ENCODE measurements at regions not wholly inside any gene's neighbourhood (a gene's known extent, or its start where the extent isn't known, plus 50 kb on each side); places are given as distances from the start of the nearest gene placed in this dataset.

GRCh38 chr7:31263338-31263737 lies 77.2 kb downstream of the NEUROD6 start:
- Histone ChIP-seq H3K27me3 (ENCODE audit: control insufficient read depth, low read length) (peaks cover 7% of the 10 kb centered on the region), H3K4me3 (ENCODE audit: low read length) (no peak overlapping the region), H3K9me3 (ENCODE audit: control insufficient read depth, insufficient read depth, low read length) (no peaks in the 10 kb centered on the region), H3K9me2 (replicated peaks; ENCODE audit: control insufficient read depth, low read length) (no peaks in the 10 kb centered on the region), H3K4me1 (ENCODE audit: control insufficient read depth, low read length) (no peaks in the 10 kb centered on the region), H3K79me2 (ENCODE audit: control insufficient read depth, low read length) (no peaks in the 10 kb centered on the region), H3K36me3 (ENCODE audit: control insufficient read depth, low read length) (no peaks in the 10 kb centered on the region), H3F3A (ENCODE audit: control insufficient read depth, insufficient read depth) (no peaks in the 10 kb centered on the region), H4K20me1 (ENCODE audit: control insufficient read depth, insufficient read depth, low read depth, low read length) (no peaks in the 10 kb centered on the region), H3K27ac (ENCODE audit: low read depth, low read length) (no peak overlapping the region), H3K4me2 (ENCODE audit: low read length) (no peak overlapping the region)
- TF ChIP-seq EZH2phosphoT487 (IDR thresholded peaks at IDR 0.05; ENCODE audit: borderline replicate concordance, low read length): no peak
- TF ChIP-seq CTCF (IDR thresholded peaks at IDR 0.05; ENCODE audit: low read depth, low read length, poor library complexity, severe bottlenecking): no peak

- no peaks in the 10 kb centered on the region for H3K9me3 ChIP-seq (ENCODE audit: control insufficient read depth, insufficient read depth, low read length)
- no peak overlapping the region for H3K27ac ChIP-seq (ENCODE audit: low read depth, low read length)
- H3K27me3 ChIP-seq (ENCODE audit: control insufficient read depth, low read length): peaks cover 3% of the 10 kb centered on the region
- H4K20me1 ChIP-seq (ENCODE audit: control insufficient read depth, insufficient read depth, low read depth, low read length): no peaks in the 10 kb centered on the region
- H3F3A ChIP-seq (ENCODE audit: control insufficient read depth, insufficient read depth): no peaks in the 10 kb centered on the region
- no peak overlapping the region for H3K4me2 ChIP-seq (ENCODE audit: low read length)
- no peaks in the 10 kb centered on the region for H3K4me1 ChIP-seq (ENCODE audit: control insufficient read depth, low read length)
- TF ChIP-seq CTCF (IDR thresholded peaks at IDR 0.05; ENCODE audit: low read depth, low read length, poor library complexity, severe bottlenecking) (no peak), EZH2phosphoT487 (IDR thresholded peaks at IDR 0.05; ENCODE audit: borderline replicate concordance, low read length) (no peak)
- no peak overlapping the region for H3K4me3 ChIP-seq (ENCODE audit: low read length)
- no peaks in the 10 kb centered on the region for H3K9me2 ChIP-seq (replicated peaks; ENCODE audit: control insufficient read depth, low read length)
- H3K36me3 ChIP-seq (ENCODE audit: control insufficient read depth, low read length): no peaks in the 10 kb centered on the region
- no peaks in the 10 kb centered on the region for H3K79me2 ChIP-seq (ENCODE audit: control insufficient read depth, low read length)
These were observed 79.2 kb downstream of the NEUROD6 start for GRCh38 chr7:31261341-31261740.

- H3K27ac ChIP-seq (ENCODE audit: low read depth, low read length): no peak overlapping the region
- no peaks in the 10 kb centered on the region for H3K9me3 ChIP-seq (ENCODE audit: control insufficient read depth, insufficient read depth, low read length)
- H3K9me2 ChIP-seq (replicated peaks; ENCODE audit: control insufficient read depth, low read length): no peaks in the 10 kb centered on the region
- no peak overlapping the region for H3K4me3 ChIP-seq (ENCODE audit: low read length)
- no peaks in the 10 kb centered on the region for H3F3A ChIP-seq (ENCODE audit: control insufficient read depth, insufficient read depth)
- H3K36me3 ChIP-seq (ENCODE audit: control insufficient read depth, low read length): no peaks in the 10 kb centered on the region
- TF ChIP-seq CTCF (IDR thresholded peaks at IDR 0.05; ENCODE audit: low read depth, low read length, poor library complexity, severe bottlenecking) (no peak), EZH2phosphoT487 (IDR thresholded peaks at IDR 0.05; ENCODE audit: borderline replicate concordance, low read length) (no peak)
- H3K4me1 ChIP-seq (ENCODE audit: control insufficient read depth, low read length): no peaks in the 10 kb centered on the region
- H3K79me2 ChIP-seq (ENCODE audit: control insufficient read depth, low read length): no peaks in the 10 kb centered on the region
- H3K27me3 ChIP-seq (ENCODE audit: control insufficient read depth, low read length): peaks cover 1% of the 10 kb centered on the region
- no peak overlapping the region for H3K4me2 ChIP-seq (ENCODE audit: low read length)
- H4K20me1 ChIP-seq (ENCODE audit: control insufficient read depth, insufficient read depth, low read depth, low read length): no peaks in the 10 kb centered on the region
These were observed 79.7 kb downstream of the NEUROD6 start for GRCh38 chr7:31260851-31261250.

- Histone ChIP-seq H3K9me3 (ENCODE audit: control insufficient read depth, insufficient read depth, low read length) (no peaks in the 10 kb centered on the region), H4K20me1 (ENCODE audit: control insufficient read depth, insufficient read depth, low read depth, low read length) (no peaks in the 10 kb centered on the region), H3K27me3 (ENCODE audit: control insufficient read depth, low read length) (no peaks in the 10 kb centered on the region), H3K4me2 (ENCODE audit: low read length) (no peak overlapping the region), H3K4me3 (ENCODE audit: low read length) (no peak overlapping the region), H3K27ac (ENCODE audit: low read depth, low read length) (no peak overlapping the region), H3K36me3 (ENCODE audit: control insufficient read depth, low read length) (no peaks in the 10 kb centered on the region), H3K4me1 (ENCODE audit: control insufficient read depth, low read length) (no peaks in the 10 kb centered on the region), H3F3A (ENCODE audit: control insufficient read depth, insufficient read depth) (no peaks in the 10 kb centered on the region), H3K79me2 (ENCODE audit: control insufficient read depth, low read length) (no peaks in the 10 kb centered on the region), H3K9me2 (replicated peaks; ENCODE audit: control insufficient read depth, low read length) (no peaks in the 10 kb centered on the region)
- no peak for TF ChIP-seq CTCF (IDR thresholded peaks at IDR 0.05; ENCODE audit: low read depth, low read length, poor library complexity, severe bottlenecking)
- TF ChIP-seq EZH2phosphoT487 (IDR thresholded peaks at IDR 0.05; ENCODE audit: borderline replicate concordance, low read length): no peak
These were observed 82.1 kb downstream of the NEUROD6 start for GRCh38 chr7:31258391-31258790.
